ENCODE measurements at regions not wholly inside any gene's neighbourhood (a gene's known extent, or its start where the extent isn't known, plus 50 kb on each side); places are given as distances from the start of the nearest gene placed in this dataset.

GRCh38 chr4:133379681-133380438, 230.8 kb downstream of the PCDH10 start:
- Histone ChIP-seq H3K4me1 (ENCODE audit: insufficient read depth) (no peaks in the 10 kb centered on the region), H3K4me3 (no peak overlapping the region), H3K36me3 (no peaks in the 10 kb centered on the region), H3K27me3 (no peaks in the 10 kb centered on the region), H3K27ac (no peak overlapping the region), H3K9me3 (no peaks in the 10 kb centered on the region)
- WGBS, 3 donors, result 94 to 96% (median 95%) methylated on average over 22 of the region's 22 CpGs
- no peak for DNase-seq
- TF ChIP-seq POLR2A (IDR thresholded peaks at IDR 0.05) (no peak), EP300 (IDR thresholded peaks at IDR 0.05) (no peak), CTCF (IDR thresholded peaks at IDR 0.05) (no peak)
- intact Hi-C loops (cut with DNase I), result no loop called here

- H3K9me3 ChIP-seq, result no peaks in the 10 kb centered on the region
- no peak for TF ChIP-seq EP300 (IDR thresholded peaks at IDR 0.05)
- TF ChIP-seq POLR2A (IDR thresholded peaks at IDR 0.05), result no peak
- no peak for TF ChIP-seq CTCF (IDR thresholded peaks at IDR 0.05)
- no peaks in the 10 kb centered on the region for H3K36me3 ChIP-seq
- H3K27ac ChIP-seq, result no peak overlapping the region
- 91 to 95% (median 92%) methylated on average over 2 of the region's 2 CpGs for WGBS, 3 donors
- intact Hi-C loops (cut with DNase I), result no loop called here
- H3K4me3 ChIP-seq, result no peak overlapping the region
- H3K4me1 ChIP-seq (ENCODE audit: insufficient read depth), result no peaks in the 10 kb centered on the region
- no peak for DNase-seq
- H3K27me3 ChIP-seq, result no peaks in the 10 kb centered on the region
These were observed 228.2 kb downstream of the PCDH10 start for GRCh38 chr4:133377286-133377685.

GRCh38 chr4:133372699-133373098, 223.6 kb downstream of the PCDH10 start:
- DNase-seq, result no peak
- 88 to 93% (median 90%) methylated on average over 2 of the region's 2 CpGs for WGBS, 3 donors
- H3K36me3 ChIP-seq, result no peaks in the 10 kb centered on the region
- intact Hi-C loops (cut with DNase I), result no loop called here
- H3K27ac ChIP-seq, result no peak overlapping the region
- H3K4me1 ChIP-seq (ENCODE audit: insufficient read depth), result no peaks in the 10 kb centered on the region
- no peak for TF ChIP-seq POLR2A (IDR thresholded peaks at IDR 0.05)
- no peak for TF ChIP-seq EP300 (IDR thresholded peaks at IDR 0.05)
- TF ChIP-seq CTCF (IDR thresholded peaks at IDR 0.05), result no peak
- H3K27me3 ChIP-seq, result no peaks in the 10 kb centered on the region
- H3K9me3 ChIP-seq, result no peaks in the 10 kb centered on the region
- H3K4me3 ChIP-seq, result no peak overlapping the region

GRCh38 chr4:133355633-133356032, 206.5 kb downstream of the PCDH10 start:
- 65 to 72% (median 66%) methylated on average over 3 of the region's 3 CpGs for WGBS, 3 donors
- peak in 1 of 5 donors; percentile 10 for DNase-seq

More at GRCh38 chr4:133355633-133356032, 206.5 kb downstream of the PCDH10 start:
- H3K27ac ChIP-seq, result no peak overlapping the region
- TF ChIP-seq CTCF (IDR thresholded peaks at IDR 0.05), result no peak
- TF ChIP-seq POLR2A (IDR thresholded peaks at IDR 0.05), result no peak
- no peak for TF ChIP-seq EP300 (IDR thresholded peaks at IDR 0.05)
- no peaks in the 10 kb centered on the region for H3K4me1 ChIP-seq (ENCODE audit: insufficient read depth)
- no peaks in the 10 kb centered on the region for H3K9me3 ChIP-seq
- H3K27me3 ChIP-seq, result peaks cover 4% of the 10 kb centered on the region
- H3K36me3 ChIP-seq, result no peaks in the 10 kb centered on the region
- no peak overlapping the region for H3K4me3 ChIP-seq
- intact Hi-C loops (cut with DNase I), result no loop called here

Data from ovary (tissue), 7 donors.